ENCODE measurements at regions not wholly inside any gene's neighbourhood (a gene's known extent, or its start where the extent isn't known, plus 50 kb on each side); places are given as distances from the start of the nearest gene placed in this dataset.

DNA sequence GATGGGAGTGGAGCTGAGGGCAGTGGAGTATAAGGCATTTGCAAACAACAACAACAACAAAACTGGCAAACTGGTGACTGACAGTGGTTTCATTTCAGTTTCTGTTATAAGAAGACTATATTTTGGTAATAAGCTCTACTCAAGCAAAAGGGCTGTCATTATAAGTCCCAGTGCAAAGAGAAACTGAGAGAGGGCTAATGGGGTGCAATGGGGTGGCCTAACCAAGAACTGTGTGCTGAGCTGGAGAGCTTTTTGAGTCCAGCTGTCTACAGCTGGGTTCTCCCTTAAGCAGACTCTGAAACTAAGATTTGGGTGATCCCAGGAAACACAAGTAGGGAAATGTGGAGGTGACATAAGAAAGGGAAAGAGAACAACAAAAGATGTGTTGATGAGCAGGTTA lies 439.3 kb downstream of the ADRA2A start:
- TF ChIP-seq, protein P1, sequence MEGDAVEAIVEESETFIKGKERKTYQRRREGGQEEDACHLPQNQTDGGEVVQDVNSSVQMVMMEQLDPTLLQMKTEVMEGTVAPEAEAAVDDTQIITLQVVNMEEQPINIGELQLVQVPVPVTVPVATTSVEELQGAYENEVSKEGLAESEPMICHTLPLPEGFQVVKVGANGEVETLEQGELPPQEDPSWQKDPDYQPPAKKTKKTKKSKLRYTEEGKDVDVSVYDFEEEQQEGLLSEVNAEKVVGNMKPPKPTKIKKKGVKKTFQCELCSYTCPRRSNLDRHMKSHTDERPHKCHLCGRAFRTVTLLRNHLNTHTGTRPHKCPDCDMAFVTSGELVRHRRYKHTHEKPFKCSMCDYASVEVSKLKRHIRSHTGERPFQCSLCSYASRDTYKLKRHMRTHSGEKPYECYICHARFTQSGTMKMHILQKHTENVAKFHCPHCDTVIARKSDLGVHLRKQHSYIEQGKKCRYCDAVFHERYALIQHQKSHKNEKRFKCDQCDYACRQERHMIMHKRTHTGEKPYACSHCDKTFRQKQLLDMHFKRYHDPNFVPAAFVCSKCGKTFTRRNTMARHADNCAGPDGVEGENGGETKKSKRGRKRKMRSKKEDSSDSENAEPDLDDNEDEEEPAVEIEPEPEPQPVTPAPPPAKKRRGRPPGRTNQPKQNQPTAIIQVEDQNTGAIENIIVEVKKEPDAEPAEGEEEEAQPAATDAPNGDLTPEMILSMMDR (IDR thresholded peaks at IDR 0.05) = no peak
- no peak for TF ChIP-seq POLR2A (IDR thresholded peaks at IDR 0.05)
